IMR-90 (cell line): ENCODE measurements at regions not wholly inside any gene's neighbourhood (a gene's known extent, or its start where the extent isn't known, plus 50 kb on each side); places are given as distances from the start of the nearest gene placed in this dataset.

ENCODE experiments used
- ATAC-seq: fragments of 200-7000 bp; cut with Tn5 transposase; 2 replicates; pipeline ENCODE4 v1.9.1; 2020; ENCODE audit warnings: low read depth, mild to moderate bottlenecking, moderate library complexity
- BruUV-seq: library from RNA; stranded (reverse); fragments of 400-500 nt; replicated peaks from 2 replicates; lab custom pipeline; 2021; lab: Mats Ljungman, UMichigan
- CTCF ChIA-PET: fragments of 300-600 bp; formaldehyde crosslinking; extraction: SDS; loops from one replicate; lab custom pipeline; 2021; ENCODE audit warnings: antibody characterized with exemption; lab: Yijun Ruan, JAX
- POLR2A ChIA-PET: fragments of 300-600 bp; sonication (Branson Sonifier 250); formaldehyde crosslinking; loops from one replicate; lab custom pipeline; 2022; ENCODE audit warnings: antibody characterized with exemption; ENCODE audit not compliant: unreplicated experiment; lab: Charles Lee
- DNase-seq: peaks from one replicate; pipeline ENCODE4 v3.0.0; 2013
- H2AFZ ChIP-seq: replicated peaks from 2 replicates; pipeline ENCODE3; 2013; ENCODE audit warnings: low read length, mild to moderate bottlenecking; ENCODE audit not compliant: poor library complexity
- H2AK5ac ChIP-seq: 2 replicates; pipeline ENCODE4 v1.6.1; 2013; ENCODE audit warnings: low read depth, low read length, inconsistent platforms
- H2AK9ac ChIP-seq: replicated peaks from 2 replicates; pipeline ENCODE3; 2013; ENCODE audit warnings: mild to moderate bottlenecking, low read depth, low read length, moderate library complexity; ENCODE audit not compliant: poor library complexity
- H2BK120ac ChIP-seq: 2 replicates; pipeline ENCODE4 v1.6.1; 2013; ENCODE audit warnings: low read depth, low read length, inconsistent platforms
- H2BK15ac ChIP-seq: 3 replicates; pipeline ENCODE4 v1.6.1; 2013; ENCODE audit warnings: low read depth, low read length, inconsistent platforms
- H2BK20ac ChIP-seq: 2 replicates; pipeline ENCODE4 v1.6.1; 2013; ENCODE audit warnings: low read depth, mild to moderate bottlenecking, inconsistent platforms, low read length, moderate library complexity
- H2BK5ac ChIP-seq: 2 replicates; pipeline ENCODE4 v1.6.1; 2013; ENCODE audit warnings: mild to moderate bottlenecking, low read depth, low read length, inconsistent platforms; ENCODE audit not compliant: poor library complexity, severe bottlenecking
- H3K14ac ChIP-seq: replicated peaks from 2 replicates; pipeline ENCODE4 v1.6.1; 2013; ENCODE audit warnings: low read depth, low read length, inconsistent platforms
- H3K18ac ChIP-seq: 2 replicates; pipeline ENCODE4 v1.6.1; 2013; ENCODE audit warnings: low read depth, low read length, control low read depth
- H3K23ac ChIP-seq: 2 replicates; pipeline ENCODE4 v1.6.1; 2013; ENCODE audit warnings: low read depth, low read length, inconsistent platforms
- H3K27ac ChIP-seq: 2 replicates; pipeline ENCODE4 v1.5.1; 2013; ENCODE audit warnings: mild to moderate bottlenecking, control low read depth, low read length; ENCODE audit not compliant: insufficient read depth
- H3K27me3 ChIP-seq: 2 replicates; pipeline ENCODE4 v1.6.1; 2013; ENCODE audit warnings: low read length; ENCODE audit not compliant: control insufficient read depth, insufficient read depth
- H3K36me3 ChIP-seq: 2 replicates; pipeline ENCODE4 v1.6.1; 2013; ENCODE audit warnings: low read length, mixed read lengths; ENCODE audit not compliant: control insufficient read depth, insufficient read depth
- H3K4ac ChIP-seq: 2 replicates; pipeline ENCODE4 v1.6.1; 2013; ENCODE audit warnings: low read depth, low read length, inconsistent platforms
- H3K4me1 ChIP-seq: 2 replicates; pipeline ENCODE4 v1.6.1; 2013; ENCODE audit warnings: low read length, mixed read lengths; ENCODE audit not compliant: control insufficient read depth, insufficient read depth
- H3K4me2 ChIP-seq: 2 replicates; pipeline ENCODE4 v1.6.1; 2013; ENCODE audit warnings: low read depth, mild to moderate bottlenecking, control low read depth, low read length, moderate library complexity
- H3K4me3 ChIP-seq: 2 replicates; pipeline ENCODE4 v1.5.1; 2013; ENCODE audit warnings: low read depth, mild to moderate bottlenecking, control low read depth, low read length, moderate library complexity; ENCODE audit not compliant: insufficient read depth
- H3K56ac ChIP-seq: 2 replicates; pipeline ENCODE4 v1.6.1; 2013; ENCODE audit warnings: low read length, inconsistent platforms; ENCODE audit not compliant: insufficient read depth; ENCODE audit errors: extremely low read depth
- H3K79me1 ChIP-seq, 2 experiments: 2 replicates each; pipeline ENCODE4 v1.6.1; 2013; ENCODE audit warnings: low read length in 2 of 2, inconsistent platforms in 1 of 2, low read depth in 1 of 2
- H3K9ac ChIP-seq: 2 replicates; pipeline ENCODE4 v1.6.1; 2013; ENCODE audit warnings: low read depth, low read length, control low read depth
- H3K9me1 ChIP-seq: 2 replicates; pipeline ENCODE4 v1.6.1; 2013; ENCODE audit warnings: low read length, inconsistent platforms; ENCODE audit not compliant: insufficient read depth
- H3K9me3 ChIP-seq: 2 replicates; pipeline ENCODE4 v1.6.1; 2013; ENCODE audit warnings: low read length; ENCODE audit not compliant: control insufficient read depth, insufficient read depth
- H4K20me1 ChIP-seq: 2 replicates; pipeline ENCODE4 v1.6.1; 2013; ENCODE audit warnings: low read length, inconsistent platforms; ENCODE audit not compliant: insufficient read depth
- H4K5ac ChIP-seq: 2 replicates; pipeline ENCODE4 v1.6.1; 2013; ENCODE audit warnings: mild to moderate bottlenecking, low read depth, low read length, control low read depth
- H4K8ac ChIP-seq, 2 experiments: 2 replicates each; pipeline ENCODE4 v1.6.1; 2013; ENCODE audit warnings: low read depth in 2 of 2, low read length in 2 of 2, control low read depth in 1 of 2, inconsistent platforms in 1 of 2
- H4K91ac ChIP-seq: 2 replicates; pipeline ENCODE4 v1.6.1; 2013; ENCODE audit warnings: low read depth, low read length, inconsistent platforms; ENCODE audit not compliant: insufficient read depth
- BHLHE40 ChIP-seq: fragments of 150-350 bp; IDR thresholded peaks from 2 replicates; pipeline ENCODE4 v1.6.1; 2016; ENCODE audit warnings: mild to moderate bottlenecking, low read depth, low read length
- FOS ChIP-seq: fragments of 150-350 bp; IDR thresholded peaks from 2 replicates; pipeline ENCODE4 v1.6.1; 2016; ENCODE audit warnings: low read depth, low read length
- MAFK ChIP-seq: IDR thresholded peaks from 2 replicates; pipeline ENCODE4 v1.6.1; 2012; ENCODE audit warnings: low read depth, low read length, improper control_type of control experiment
- MAZ ChIP-seq: IDR thresholded peaks from 2 replicates; pipeline ENCODE4 v1.6.1; 2012; ENCODE audit warnings: low read depth, mild to moderate bottlenecking, low read length, improper control_type of control experiment, moderate library complexity, borderline replicate concordance
- MXI1 ChIP-seq: IDR thresholded peaks from 2 replicates; pipeline ENCODE4 v1.6.1; 2012; ENCODE audit warnings: low read depth, mild to moderate bottlenecking, low read length, moderate library complexity, borderline replicate concordance
- POLR2A ChIP-seq: IDR thresholded peaks from 2 replicates; pipeline ENCODE4 v1.6.1; 2012; ENCODE audit warnings: mild to moderate bottlenecking, low read depth, low read length
- WGBS, 2 experiments: methylation state at CpG; one replicate each; pipeline versions ENCODE4 v1.1.5 to v1.1.7; 2013; ENCODE audit warnings: missing lambda C conversion rate in 2 of 2; ENCODE audit not compliant: insufficient read length in 1 of 2; ENCODE audit errors: extremely low coverage in 2 of 2; 5-methylcytosine and 5-hydroxymethylcytosine counted together
- dilution Hi-C: fragments of 300-500 bp; cut with HindIII; formaldehyde crosslinking; loops from one replicate; pipeline ENCODE4 v1.14.3; 2018; ENCODE audit warnings: low sequenced_read_pairs; ENCODE audit not compliant: unreplicated experiment
- in situ Hi-C: fragments of 300-500 bp; cut with MboI; formaldehyde crosslinking; loops from 3 replicates; pipeline ENCODE4 v1.14.3; 2019; ENCODE audit warnings: low sequenced_read_pairs, inconsistent platforms, mixed read lengths
- intact Hi-C: fragments of 100-400 bp; cut with micrococcal nuclease; formaldehyde crosslinking; loops from 2 replicates; pipeline ENCODE4 v1.10.0; 2022
- TF ChIP-seq, protein P1 (sequence below): conservative IDR thresholded peaks from 2 replicates; pipeline ENCODE4 v1.5.1; 2012; ENCODE audit warnings: mild to moderate bottlenecking, low read depth, low read length, improper control_type of control experiment
- TF ChIP-seq, protein P2 (sequence below): fragments of 150-350 bp; IDR thresholded peaks from 2 replicates; pipeline ENCODE4 v1.6.1; 2017; ENCODE audit warnings: mild to moderate bottlenecking, antibody characterized with exemption, low read length, low read depth
- TF ChIP-seq, protein P3 (sequence below): fragments of 150-350 bp; IDR thresholded peaks from 2 replicates; pipeline ENCODE4 v1.6.1; 2016; ENCODE audit warnings: low read depth, mild to moderate bottlenecking, low read length, moderate library complexity, borderline replicate concordance

DNA sequence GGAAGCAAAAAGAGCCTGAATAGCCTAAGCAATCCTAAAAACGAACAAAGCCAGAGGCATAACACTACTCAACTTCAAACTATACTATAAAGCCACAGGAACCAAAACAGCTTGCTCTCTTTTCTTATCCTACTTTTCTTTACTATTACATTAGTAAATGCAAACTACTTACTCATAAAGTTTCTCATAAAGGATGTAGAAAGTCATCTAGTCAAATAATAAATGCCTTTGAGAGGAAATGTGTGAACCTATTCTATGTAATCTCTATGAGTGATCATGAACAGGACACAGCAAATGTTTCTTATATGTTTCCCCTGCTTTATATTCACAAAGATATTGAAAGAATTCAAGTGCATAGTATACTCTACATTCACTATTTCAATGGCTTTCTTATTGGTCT is 176.9 kb upstream of the MDGA2 start:
- no peaks in the 10 kb centered on the region for H3K36me3 ChIP-seq
- H2BK120ac ChIP-seq: no peak overlapping the region
- TF ChIP-seq FOS: no peak
- TF ChIP-seq MAFK: no peak
- no peak for TF ChIP-seq MXI1
- no peak for TF ChIP-seq MAZ
- no peak for TF ChIP-seq POLR2A
- TF ChIP-seq, protein P1, sequence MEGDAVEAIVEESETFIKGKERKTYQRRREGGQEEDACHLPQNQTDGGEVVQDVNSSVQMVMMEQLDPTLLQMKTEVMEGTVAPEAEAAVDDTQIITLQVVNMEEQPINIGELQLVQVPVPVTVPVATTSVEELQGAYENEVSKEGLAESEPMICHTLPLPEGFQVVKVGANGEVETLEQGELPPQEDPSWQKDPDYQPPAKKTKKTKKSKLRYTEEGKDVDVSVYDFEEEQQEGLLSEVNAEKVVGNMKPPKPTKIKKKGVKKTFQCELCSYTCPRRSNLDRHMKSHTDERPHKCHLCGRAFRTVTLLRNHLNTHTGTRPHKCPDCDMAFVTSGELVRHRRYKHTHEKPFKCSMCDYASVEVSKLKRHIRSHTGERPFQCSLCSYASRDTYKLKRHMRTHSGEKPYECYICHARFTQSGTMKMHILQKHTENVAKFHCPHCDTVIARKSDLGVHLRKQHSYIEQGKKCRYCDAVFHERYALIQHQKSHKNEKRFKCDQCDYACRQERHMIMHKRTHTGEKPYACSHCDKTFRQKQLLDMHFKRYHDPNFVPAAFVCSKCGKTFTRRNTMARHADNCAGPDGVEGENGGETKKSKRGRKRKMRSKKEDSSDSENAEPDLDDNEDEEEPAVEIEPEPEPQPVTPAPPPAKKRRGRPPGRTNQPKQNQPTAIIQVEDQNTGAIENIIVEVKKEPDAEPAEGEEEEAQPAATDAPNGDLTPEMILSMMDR: no peak
- TF ChIP-seq, protein P2, sequence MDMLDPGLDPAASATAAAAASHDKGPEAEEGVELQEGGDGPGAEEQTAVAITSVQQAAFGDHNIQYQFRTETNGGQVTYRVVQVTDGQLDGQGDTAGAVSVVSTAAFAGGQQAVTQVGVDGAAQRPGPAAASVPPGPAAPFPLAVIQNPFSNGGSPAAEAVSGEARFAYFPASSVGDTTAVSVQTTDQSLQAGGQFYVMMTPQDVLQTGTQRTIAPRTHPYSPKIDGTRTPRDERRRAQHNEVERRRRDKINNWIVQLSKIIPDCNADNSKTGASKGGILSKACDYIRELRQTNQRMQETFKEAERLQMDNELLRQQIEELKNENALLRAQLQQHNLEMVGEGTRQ: no peak
- no peak for TF ChIP-seq BHLHE40
- TF ChIP-seq, protein P3, sequence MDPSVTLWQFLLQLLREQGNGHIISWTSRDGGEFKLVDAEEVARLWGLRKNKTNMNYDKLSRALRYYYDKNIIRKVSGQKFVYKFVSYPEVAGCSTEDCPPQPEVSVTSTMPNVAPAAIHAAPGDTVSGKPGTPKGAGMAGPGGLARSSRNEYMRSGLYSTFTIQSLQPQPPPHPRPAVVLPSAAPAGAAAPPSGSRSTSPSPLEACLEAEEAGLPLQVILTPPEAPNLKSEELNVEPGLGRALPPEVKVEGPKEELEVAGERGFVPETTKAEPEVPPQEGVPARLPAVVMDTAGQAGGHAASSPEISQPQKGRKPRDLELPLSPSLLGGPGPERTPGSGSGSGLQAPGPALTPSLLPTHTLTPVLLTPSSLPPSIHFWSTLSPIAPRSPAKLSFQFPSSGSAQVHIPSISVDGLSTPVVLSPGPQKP: no peak
- no peak overlapping the region for H2AK5ac ChIP-seq
- H3K4me3 ChIP-seq: no peak overlapping the region
- H2AK9ac ChIP-seq: no peak overlapping the region
- no peak overlapping the region for H2BK15ac ChIP-seq
- no peak overlapping the region for H2BK5ac ChIP-seq
- H3K18ac ChIP-seq: no peak overlapping the region
- H3K9me1 ChIP-seq: no peaks in the 10 kb centered on the region
- no peak overlapping the region for H4K5ac ChIP-seq
- in situ Hi-C loops (no loop called here), dilution Hi-C loops (no loop called here), intact Hi-C loops (no loop called here)
- H3K27ac ChIP-seq: no peak overlapping the region
- H4K91ac ChIP-seq: no peak overlapping the region
- ATAC-seq (no peak), DNase-seq (no peak)
- H3K23ac ChIP-seq: no peak overlapping the region
- no peak overlapping the region for H2BK20ac ChIP-seq
- H3K9ac ChIP-seq: no peak overlapping the region
- H4K20me1 ChIP-seq: no peaks in the 10 kb centered on the region
- no peaks in the 10 kb centered on the region for H3K4me1 ChIP-seq
- no peaks in the 10 kb centered on the region for H3K9me3 ChIP-seq
- CTCF ChIA-PET: no interaction called here
- H3K4ac ChIP-seq: no peak overlapping the region
- WGBS, 2 experiments: no CpG with 5 or more reads among the region's 1 CpG
- POLR2A ChIA-PET: no interaction called here
- H3K56ac ChIP-seq: no peak overlapping the region
- H4K8ac ChIP-seq: no peak overlapping the region
- H3K79me1 ChIP-seq: no peaks in the 10 kb centered on the region
- H3K14ac ChIP-seq: no peak overlapping the region
- no peak overlapping the region for H3K4me2 ChIP-seq
- no peak overlapping the region for H2AFZ ChIP-seq
- BruUV-seq: no TSS peak
- no peaks in the 10 kb centered on the region for H3K27me3 ChIP-seq
